ENCODE measurements at regions not wholly inside any gene's neighbourhood (a gene's known extent, or its start where the extent isn't known, plus 50 kb on each side); places are given as distances from the start of the nearest gene placed in this dataset.

GRCh38 chr6:137762168-137763090 is 104.6 kb upstream of the TNFAIP3 start:
- DNase-seq (no peak), ATAC-seq (ENCODE audit: insufficient read depth, low FRiP score) (no peak)
- WGBS, 2 donors, result 90 to 95% methylated on average over 1 of the region's 1 CpG
- Histone ChIP-seq H3K4me1 (ENCODE audit: control insufficient read depth in 5 of 5, insufficient read depth in 5 of 5, low read length in 5 of 5) (no peaks in the 10 kb centered on the region), H3K27me3 (ENCODE audit: control insufficient read depth in 3 of 3, insufficient read depth in 3 of 3, low read length in 2 of 3) (no peaks in the 10 kb centered on the region), H3K9ac (ENCODE audit: insufficient read depth in 1 of 2, low read length in 2 of 2) (no peak overlapping the region), H3K36me3 (ENCODE audit: control insufficient read depth in 4 of 4, insufficient read depth in 4 of 4, low read length in 4 of 4) (no peaks in the 10 kb centered on the region), H3K4me3 (no peak overlapping the region), H3K9me3 (ENCODE audit: control insufficient read depth in 4 of 4, insufficient read depth in 3 of 4, low read length in 3 of 4) (no peaks in the 10 kb centered on the region), H3K27ac (ENCODE audit: low read depth in 1 of 2, low read length in 1 of 2) (no peak overlapping the region)
- no peak for TF ChIP-seq CTCF (IDR thresholded peaks at IDR 0.05; ENCODE audit: control extremely low read depth, extremely low read depth)

- Histone ChIP-seq H3K4me1 (ENCODE audit: control insufficient read depth in 5 of 5, insufficient read depth in 5 of 5, low read length in 5 of 5) (no peaks in the 10 kb centered on the region), H3K9me3 (ENCODE audit: control insufficient read depth in 4 of 4, insufficient read depth in 3 of 4, low read length in 3 of 4) (peaks cover 0 to 3% (median 0%) of the 10 kb centered on the region in 4 donors), H3K36me3 (ENCODE audit: control insufficient read depth in 4 of 4, insufficient read depth in 4 of 4, low read length in 4 of 4) (no peaks in the 10 kb centered on the region), H3K27ac (ENCODE audit: low read depth in 1 of 2, low read length in 1 of 2) (no peak overlapping the region), H3K27me3 (ENCODE audit: control insufficient read depth in 3 of 3, insufficient read depth in 3 of 3, low read length in 2 of 3) (no peaks in the 10 kb centered on the region), H3K9ac (ENCODE audit: insufficient read depth in 1 of 2, low read length in 2 of 2) (no peak overlapping the region), H3K4me3 (no peak overlapping the region)
- WGBS, 2 donors, result 99 to 100% methylated on average over 1 of the region's 1 CpG
- ATAC-seq (ENCODE audit: insufficient read depth, low FRiP score), result no peak
- DNase-seq, result no peak
- no peak for TF ChIP-seq CTCF (IDR thresholded peaks at IDR 0.05; ENCODE audit: control extremely low read depth, extremely low read depth)
Measured at GRCh38 chr6:137763436-137763835, 103.6 kb upstream of the TNFAIP3 start.

- no peak for TF ChIP-seq CTCF (IDR thresholded peaks at IDR 0.05; ENCODE audit: control extremely low read depth, extremely low read depth)
- 91 to 98% methylated on average over 1 of the region's 1 CpG for WGBS, 2 donors
- Histone ChIP-seq H3K27ac (ENCODE audit: low read depth in 1 of 2, low read length in 1 of 2) (no peak overlapping the region), H3K9ac (ENCODE audit: insufficient read depth in 1 of 2, low read length in 2 of 2) (no peak overlapping the region), H3K36me3 (ENCODE audit: control insufficient read depth in 4 of 4, insufficient read depth in 4 of 4, low read length in 4 of 4) (no peaks in the 10 kb centered on the region), H3K9me3 (ENCODE audit: control insufficient read depth in 4 of 4, insufficient read depth in 3 of 4, low read length in 3 of 4) (peaks cover 0 to 3% (median 0%) of the 10 kb centered on the region in 4 donors), H3K4me1 (ENCODE audit: control insufficient read depth in 5 of 5, insufficient read depth in 5 of 5, low read length in 5 of 5) (no peaks in the 10 kb centered on the region), H3K4me3 (no peak overlapping the region), H3K27me3 (ENCODE audit: control insufficient read depth in 3 of 3, insufficient read depth in 3 of 3, low read length in 2 of 3) (no peaks in the 10 kb centered on the region)
- DNase-seq (no peak), ATAC-seq (ENCODE audit: insufficient read depth, low FRiP score) (no peak)
Measured at GRCh38 chr6:137763886-137764285, 103.2 kb upstream of the TNFAIP3 start.
